Testis (tissue), 2 donors: ENCODE measurements at regions not wholly inside any gene's neighbourhood (a gene's known extent, or its start where the extent isn't known, plus 50 kb on each side); places are given as distances from the start of the nearest gene placed in this dataset.

Experiments used
- DNase-seq: peaks from one replicate; pipeline ENCODE4 v3.0.0-alpha.2; 2019
- H3K27ac ChIP-seq, 2 donors: fragments of 200-600 bp; sonication (generic); one replicate each; pipeline ENCODE4 v1.5.1; 2019
- H3K27me3 ChIP-seq: fragments of 200-600 bp; sonication (generic); one replicate; pipeline ENCODE4 v1.5.1; 2019
- H3K36me3 ChIP-seq: fragments of 200-600 bp; sonication (generic); one replicate; pipeline ENCODE4 v1.5.1; 2017; ENCODE audit warnings: low read depth; ENCODE audit errors: missing control alignments
- H3K4me1 ChIP-seq: fragments of 200-600 bp; sonication (generic); one replicate; pipeline ENCODE4 v1.5.1; 2019
- H3K4me3 ChIP-seq, 2 donors: fragments of 200-600 bp; sonication (generic); one replicate each; pipeline ENCODE4 v1.5.1; 2017 to 2019
- H3K9me3 ChIP-seq: fragments of 200-600 bp; sonication (generic); one replicate; pipeline ENCODE4 v1.5.1; 2017
- CTCF ChIP-seq, 3 experiments: fragments of 450-650 bp in 2 of 3; fragments of 200-600 bp in 1 of 3; sonication (generic) in 1 of 3; IDR thresholded peaks; one replicate each; pipeline ENCODE4 v1.5.1; 2016 to 2019; ENCODE audit warnings: antibody characterized with exemption in 3 of 3, mild to moderate bottlenecking in 2 of 3, moderate library complexity in 1 of 3
- POLR2A ChIP-seq: fragments of 450-650 bp; IDR thresholded peaks from one replicate; pipeline ENCODE4 v1.6.1; 2017; ENCODE audit warnings: antibody characterized with exemption, mild to moderate bottlenecking, moderate library complexity
- WGBS, 2 donors: methylation state at CpG; one replicate each; pipeline ENCODE4 v1.1.5; 2018; 5-methylcytosine and 5-hydroxymethylcytosine counted together
- intact Hi-C: fragments of 100-400 bp; cut with DNase I; formaldehyde crosslinking; loops from one replicate; pipeline ENCODE4 v1.15.1; 2023; ENCODE audit warnings: low total_unique reads

GRCh38 chr6:156510242-156510641 lies 266.9 kb upstream of the ARID1B start:
- DNase-seq: no peak
- Histone ChIP-seq H3K36me3 (no peaks in the 10 kb centered on the region), H3K4me3 (no peak overlapping the region), H3K27me3 (no peaks in the 10 kb centered on the region), H3K9me3 (no peaks in the 10 kb centered on the region), H3K4me1 (no peaks in the 10 kb centered on the region), H3K27ac (no peak overlapping the region)
- 91 to 93% methylated on average over 2 of the region's 2 CpGs for WGBS, 2 donors
- intact Hi-C loops: no loop called here
- TF ChIP-seq POLR2A (no peak), CTCF (IDR thresholded peaks at IDR 0.05) (no peak)

- H3K27me3 ChIP-seq: no peaks in the 10 kb centered on the region
- no peak overlapping the region for H3K4me3 ChIP-seq
- no peak overlapping the region for H3K27ac ChIP-seq
- WGBS, 2 donors: 89 to 95% methylated on average over 9 of the region's 9 CpGs
- H3K9me3 ChIP-seq: no peaks in the 10 kb centered on the region
- no peak for DNase-seq
- no peaks in the 10 kb centered on the region for H3K36me3 ChIP-seq
- intact Hi-C loops: no loop called here
- TF ChIP-seq CTCF (IDR thresholded peaks at IDR 0.05) (no peak), POLR2A (no peak)
- no peaks in the 10 kb centered on the region for H3K4me1 ChIP-seq
Measured at GRCh38 chr6:156509496-156509895, 267.7 kb upstream of the ARID1B start.

GRCh38 chr6:156508923-156509322 lies 268.3 kb upstream of the ARID1B start:
- TF ChIP-seq CTCF (IDR thresholded peaks at IDR 0.05) (no peak), POLR2A (no peak)
- no peak overlapping the region for H3K27ac ChIP-seq
- 89 to 94% methylated on average over 6 of the region's 6 CpGs for WGBS, 2 donors
- H3K9me3 ChIP-seq: no peaks in the 10 kb centered on the region
- no peak for DNase-seq
- H3K36me3 ChIP-seq: no peaks in the 10 kb centered on the region
- H3K4me1 ChIP-seq: no peaks in the 10 kb centered on the region
- intact Hi-C loops: no loop called here
- no peak overlapping the region for H3K4me3 ChIP-seq
- no peaks in the 10 kb centered on the region for H3K27me3 ChIP-seq

GRCh38 chr6:156508126-156508525 lies 269.1 kb upstream of the ARID1B start:
- Histone ChIP-seq H3K36me3 (no peaks in the 10 kb centered on the region), H3K27ac (no peak overlapping the region), H3K4me3 (no peak overlapping the region), H3K4me1 (no peaks in the 10 kb centered on the region), H3K27me3 (no peaks in the 10 kb centered on the region), H3K9me3 (no peaks in the 10 kb centered on the region)
- DNase-seq: no peak
- intact Hi-C loops: no loop called here
- WGBS, 2 donors: 31 to 53% methylated on average over 5 of the region's 5 CpGs
- no peak for TF ChIP-seq CTCF (IDR thresholded peaks at IDR 0.05)
- TF ChIP-seq POLR2A: no peak

- no peak overlapping the region for H3K4me3 ChIP-seq
- intact Hi-C loops: no loop called here
- H3K4me1 ChIP-seq: no peaks in the 10 kb centered on the region
- DNase-seq: no peak
- H3K27ac ChIP-seq: no peak overlapping the region
- 35 to 44% methylated on average over 15 of the region's 15 CpGs for WGBS, 2 donors
- no peak for TF ChIP-seq POLR2A
- no peak for TF ChIP-seq CTCF (IDR thresholded peaks at IDR 0.05)
- H3K27me3 ChIP-seq: no peaks in the 10 kb centered on the region
- H3K36me3 ChIP-seq: no peaks in the 10 kb centered on the region
- no peaks in the 10 kb centered on the region for H3K9me3 ChIP-seq
Measured at GRCh38 chr6:156507656-156508055, 269.5 kb upstream of the ARID1B start.
